NB4 (cell line): ENCODE measurements at regions not wholly inside any gene's neighbourhood (a gene's known extent, or its start where the extent isn't known, plus 50 kb on each side); places are given as distances from the start of the nearest gene placed in this dataset.

Experiments used
- DNase-seq: peaks from one replicate; pipeline ENCODE4 v3.0.0; 2010; ENCODE audit warnings: low read depth
- H3K4me3 ChIP-seq: one replicate; pipeline ENCODE4 v1.5.1; 2011; ENCODE audit warnings: mild to moderate bottlenecking, low read depth, low read length, moderate library complexity
- CTCF ChIP-seq: IDR thresholded peaks from one replicate; pipeline ENCODE4 v1.5.1; 2012; ENCODE audit warnings: low read depth, low read length
- MAX ChIP-seq: IDR thresholded peaks from 2 replicates; pipeline ENCODE4 v1.6.1; 2011; ENCODE audit warnings: low read depth, low read length
- MYC ChIP-seq: IDR thresholded peaks from 2 replicates; pipeline ENCODE4 v1.6.1; 2011; ENCODE audit warnings: low read depth, low read length
- POLR2A ChIP-seq: IDR thresholded peaks from 2 replicates; pipeline ENCODE4 v1.6.1; 2011; ENCODE audit warnings: mild to moderate bottlenecking; ENCODE audit not compliant: insufficient read length; ENCODE audit errors: extremely low read depth

DNA sequence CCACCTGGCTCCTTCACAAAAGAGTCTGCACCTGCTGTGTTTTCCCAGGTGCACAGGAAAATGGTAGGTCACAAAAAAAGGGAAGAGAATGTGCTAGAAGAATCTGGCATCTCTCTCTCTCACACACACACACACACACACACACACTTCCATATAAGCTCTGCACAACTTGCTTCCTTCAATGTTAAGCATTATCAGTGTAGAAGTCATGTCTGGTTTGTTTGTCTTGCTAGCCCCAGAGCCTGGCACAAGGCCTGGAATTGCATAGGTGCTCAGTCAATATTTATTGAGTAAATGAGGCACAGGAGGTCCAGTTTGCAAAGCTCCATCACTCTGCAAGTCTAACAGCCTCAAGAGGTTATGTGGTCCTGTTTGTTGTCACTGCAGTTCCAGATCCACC is 867.3 kb upstream of the AUTS2 start:
- no peak for TF ChIP-seq CTCF
- no peak for TF ChIP-seq POLR2A
- TF ChIP-seq MAX = no peak
- no peak for TF ChIP-seq MYC
- no peak overlapping the region for H3K4me3 ChIP-seq
- no peak for DNase-seq

DNA sequence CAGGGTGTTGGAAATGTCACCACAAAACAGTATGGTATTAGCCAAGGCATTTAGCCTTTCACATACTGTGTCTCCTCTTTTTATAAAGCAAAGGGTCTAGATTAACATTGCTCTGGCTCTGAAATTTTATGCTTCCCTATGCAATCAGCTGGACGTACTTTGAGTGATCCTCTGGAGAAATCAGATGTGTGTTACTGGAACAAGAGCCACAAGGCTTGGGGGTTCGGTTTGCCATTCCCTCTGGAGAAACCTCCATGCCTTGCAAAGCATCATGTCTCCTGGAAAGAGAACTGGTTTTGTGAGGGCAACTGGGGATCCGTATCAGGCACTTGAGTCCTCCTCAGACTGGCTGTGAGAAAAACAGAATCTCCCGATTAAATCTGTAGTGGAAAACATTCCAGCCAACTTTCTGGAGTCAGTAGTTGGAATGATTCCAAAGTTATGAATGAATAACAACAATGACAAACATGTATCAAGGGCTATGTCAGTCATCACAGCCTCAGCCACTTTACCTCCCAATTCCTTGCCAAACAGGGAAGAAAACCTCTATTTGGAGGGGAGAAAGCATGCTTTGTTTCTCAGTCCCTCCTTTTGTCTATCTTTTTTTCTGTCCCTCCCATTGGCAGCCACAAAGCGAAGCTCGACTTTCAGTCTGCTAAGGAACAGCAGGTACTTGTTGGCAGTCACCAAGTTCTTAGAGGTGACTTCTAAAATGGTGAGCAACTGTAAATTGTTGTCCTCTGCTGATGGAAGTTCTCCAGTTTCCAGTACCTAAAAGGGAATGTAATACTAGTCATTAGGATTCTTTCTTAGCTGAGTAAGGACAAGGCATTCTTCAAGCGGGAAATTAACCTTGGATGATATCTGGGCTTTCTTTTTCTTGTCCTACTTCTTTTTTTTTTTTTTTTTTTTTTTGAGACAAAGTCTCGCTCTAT is 864.8 kb upstream of the AUTS2 start:
- DNase-seq = no peak
- no peak for TF ChIP-seq POLR2A
- TF ChIP-seq MAX = no peak
- TF ChIP-seq MYC = no peak
- TF ChIP-seq CTCF = no peak
- H3K4me3 ChIP-seq = no peak overlapping the region

DNA sequence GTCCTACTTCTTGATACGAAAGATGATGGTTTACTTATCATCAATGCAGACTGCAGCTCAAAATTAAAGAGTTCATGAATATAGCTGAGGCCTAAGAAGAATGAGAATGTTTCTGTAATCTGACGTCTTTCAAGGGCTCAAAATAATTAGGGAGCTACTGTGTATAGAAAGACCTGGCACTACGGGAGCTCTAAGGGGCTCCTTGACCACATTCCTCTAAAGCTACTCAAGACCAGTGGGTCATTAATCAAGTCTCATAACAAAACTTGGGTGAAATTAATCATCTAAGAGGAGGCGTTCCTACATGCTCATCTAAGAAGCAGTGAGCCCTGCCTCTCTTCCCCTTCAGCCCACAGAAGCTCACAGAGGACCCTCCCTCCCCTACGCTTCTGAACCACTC is 863.8 kb upstream of the AUTS2 start:
- no peak for DNase-seq
- no peak overlapping the region for H3K4me3 ChIP-seq
- no peak for TF ChIP-seq POLR2A
- no peak for TF ChIP-seq CTCF
- TF ChIP-seq MYC = no peak
- no peak for TF ChIP-seq MAX

- TF ChIP-seq POLR2A (no peak), CTCF (no peak), MYC (no peak), MAX (no peak)
- DNase-seq = no peak
- H3K4me3 ChIP-seq = no peak overlapping the region
Measured at GRCh38 chr7:68739306-68739705, 859.0 kb upstream of the AUTS2 start.

DNA sequence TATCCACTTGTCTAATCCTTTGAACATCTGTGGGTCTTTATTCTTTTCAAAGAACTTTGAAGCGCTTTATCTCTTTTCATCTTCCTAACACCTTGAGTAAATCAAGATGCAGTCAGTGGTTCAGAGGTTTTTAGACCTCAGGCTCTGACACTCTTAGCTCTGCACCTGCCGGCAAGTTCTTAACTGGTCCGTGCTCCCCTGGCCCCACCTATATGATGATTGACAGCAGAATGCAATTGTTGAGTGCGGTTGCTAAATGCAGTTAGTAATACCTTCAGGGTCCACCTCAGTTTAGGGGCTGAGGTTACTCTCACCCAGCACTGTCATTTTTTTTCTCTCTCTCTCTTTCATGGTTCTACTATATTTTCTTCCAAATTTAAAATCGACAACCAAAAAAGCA is 854.2 kb upstream of the AUTS2 start:
- no peak for TF ChIP-seq MAX
- TF ChIP-seq POLR2A = no peak
- TF ChIP-seq CTCF = no peak
- TF ChIP-seq MYC = no peak
- H3K4me3 ChIP-seq = no peak overlapping the region
- DNase-seq = no peak
